Naive thymus-derived CD4-positive, alpha-beta T cell (primary cell): ENCODE measurements at regions not wholly inside any gene's neighbourhood (a gene's known extent, or its start where the extent isn't known, plus 50 kb on each side); places are given as distances from the start of the nearest gene placed in this dataset.

Source experiments
- ATAC-seq: fragments of 150-1000 bp; cut with Tn5 transposase; 2 replicates; pipeline ENCODE4 v1.10.0; 2021; ENCODE audit warnings: mild to moderate bottlenecking, moderate library complexity
- CTCF ChIA-PET: fragments of 350-600 bp; sonication (Branson Sonifier 250); formaldehyde crosslinking; loops from one replicate; lab custom pipeline; 2021; ENCODE audit warnings: antibody characterized with exemption; lab: Charles Lee
- POLR2A ChIA-PET: fragments of 350-600 bp; sonication (Branson Sonifier 250); formaldehyde crosslinking; loops from one replicate; lab custom pipeline; 2021; ENCODE audit warnings: antibody characterized with exemption, inconsistent platforms; lab: Charles Lee
- DNase-seq, 9 donors: peaks; one replicate each; pipeline versions ENCODE4 v3.0.0 to v3.0.0-alpha.2; 2020 to 2022; ENCODE audit warnings: mixed read lengths in 1 of 9
- H3K27ac ChIP-seq: one replicate; pipeline ENCODE4 v1.7.0; 2013; ENCODE audit warnings: mild to moderate bottlenecking, low read depth, low read length, moderate library complexity
- H3K27me3 ChIP-seq, 2 donors: one replicate each; pipeline ENCODE4 v1.7.0; 2013; ENCODE audit warnings: low read length in 2 of 2, mild to moderate bottlenecking in 2 of 2, moderate library complexity in 2 of 2; ENCODE audit not compliant: control insufficient read depth in 2 of 2, insufficient read depth in 2 of 2
- H3K36me3 ChIP-seq, 3 experiments: 1 replicate in 2 of 3; 2 replicates in 1 of 3; pipeline ENCODE4 v1.7.0; 2013; ENCODE audit warnings: low read length in 3 of 3, mild to moderate bottlenecking in 3 of 3, moderate library complexity in 1 of 3; ENCODE audit not compliant: insufficient read depth in 3 of 3, control insufficient read depth in 2 of 3
- H3K4me1 ChIP-seq, 2 donors: one replicate each; pipeline ENCODE4 v1.7.0; 2013; ENCODE audit warnings: low read length in 2 of 2, mild to moderate bottlenecking in 2 of 2, moderate library complexity in 1 of 2; ENCODE audit not compliant: control insufficient read depth in 2 of 2, insufficient read depth in 2 of 2
- H3K4me3 ChIP-seq: 2 replicates; pipeline ENCODE4 v1.7.0; 2013; ENCODE audit warnings: mild to moderate bottlenecking, low read length
- H3K9me3 ChIP-seq, 3 experiments: 1 replicate in 2 of 3; 2 replicates in 1 of 3; pipeline ENCODE4 v1.7.0; 2013; ENCODE audit warnings: low read length in 3 of 3; ENCODE audit not compliant: control insufficient read depth in 2 of 3
- H3K27ac Mint-ChIP-seq, 9 donors: one replicate each; pipeline ENCODE4 v1.8.0; 2020 to 2022; ENCODE audit warnings: mixed read lengths in 9 of 9, mild to moderate bottlenecking in 8 of 9, moderate library complexity in 5 of 9, inconsistent platforms in 2 of 9
- H3K27me3 Mint-ChIP-seq, 5 donors: one replicate each; pipeline ENCODE4 v1.8.0; 2021 to 2022; ENCODE audit warnings: mixed read lengths in 5 of 5, mild to moderate bottlenecking in 1 of 5
- H3K36me3 Mint-ChIP-seq, 5 donors: one replicate each; pipeline ENCODE4 v1.8.0; 2020 to 2022; ENCODE audit warnings: mixed read lengths in 5 of 5, mild to moderate bottlenecking in 3 of 5, inconsistent platforms in 1 of 5
- H3K4me1 Mint-ChIP-seq, 7 donors: one replicate each; pipeline ENCODE4 v1.8.0; 2020 to 2022; ENCODE audit warnings: mixed read lengths in 7 of 7, mild to moderate bottlenecking in 3 of 7, inconsistent platforms in 1 of 7
- H3K4me3 Mint-ChIP-seq, 10 donors: one replicate each; pipeline ENCODE4 v1.8.0; 2020 to 2022; ENCODE audit warnings: mild to moderate bottlenecking in 10 of 10, mixed read lengths in 10 of 10, moderate library complexity in 6 of 10, inconsistent platforms in 2 of 10
- H3K9me3 Mint-ChIP-seq, 11 donors: one replicate each; pipeline ENCODE4 v1.8.0; 2020 to 2022; ENCODE audit warnings: mixed read lengths in 11 of 11, mild to moderate bottlenecking in 4 of 11, inconsistent platforms in 1 of 11, moderate library complexity in 1 of 11
- intact Hi-C, 2 donors: fragments of 100-400 bp; cut with micrococcal nuclease; formaldehyde crosslinking; loops; one replicate each; pipeline ENCODE4 v1.15.1; 2023

DNA sequence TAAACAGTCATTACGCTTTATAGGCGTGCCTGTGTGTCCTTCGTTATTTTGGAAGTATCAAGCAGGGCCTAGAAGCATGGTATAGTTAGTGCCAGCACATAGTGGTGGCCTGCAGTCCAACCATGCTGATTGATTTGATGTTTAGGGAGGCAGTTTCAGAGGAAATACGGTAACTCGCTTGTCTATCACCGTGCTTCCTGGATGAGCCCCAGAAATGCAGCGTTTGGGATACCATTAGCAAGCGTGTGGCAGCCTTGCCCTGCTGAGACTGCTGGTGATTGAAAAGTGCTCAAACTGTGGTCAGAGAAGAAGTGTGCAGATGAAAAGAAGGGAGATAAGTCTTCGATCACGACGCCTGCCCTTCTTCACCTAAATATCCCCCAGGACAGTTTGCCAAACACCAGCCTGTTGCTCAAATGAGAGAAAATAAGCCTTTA is 158.4 kb downstream of the CHIC2 start:
- Mint-ChIP-seq H3K36me3 (no peaks in the 10 kb centered on the region), H3K4me1 (peaks cover 0 to 20% (median 12%) of the 10 kb centered on the region in 7 donors), H3K4me3 (peak overlapping the region in 9 of 10 donors; percentile 24 to 84 (median 66)), H3K27me3 (peaks cover 45 to 75% (median 61%) of the 10 kb centered on the region in 5 donors), H3K27ac (no peak overlapping the region), H3K9me3 (no peaks in the 10 kb centered on the region)
- DNase-seq (peak in 1 of 9 donors; percentile 4), ATAC-seq (no peak)
- POLR2A ChIA-PET, result no interaction called here
- CTCF ChIA-PET, result no interaction called here
- no peaks in the 10 kb centered on the region for H3K4me1 ChIP-seq
- H3K9me3 ChIP-seq, result no peaks in the 10 kb centered on the region
- intact Hi-C loops, result loop anchor here (1.0 to 5.0 kb wide), 2 partner anchors 186 to 321 kb away; no protein-coding TSS in a partner anchor
- H3K27me3 ChIP-seq, result no peaks in the 10 kb centered on the region
- no peaks in the 10 kb centered on the region for H3K36me3 ChIP-seq
- H3K4me3 ChIP-seq, result no peak overlapping the region
- no peak overlapping the region for H3K27ac ChIP-seq

GRCh38 chr4:53905276-53905940 is 159.0 kb downstream of the CHIC2 start:
- CTCF ChIA-PET, result no interaction called here
- Mint-ChIP-seq H3K27me3 (peaks cover 43 to 76% (median 62%) of the 10 kb centered on the region in 5 donors), H3K36me3 (no peaks in the 10 kb centered on the region), H3K9me3 (peaks cover 0 to 1% (median 0%) of the 10 kb centered on the region in 11 donors), H3K4me1 (peaks cover 0 to 20% (median 12%) of the 10 kb centered on the region in 7 donors), H3K4me3 (peak overlapping the region in 1 of 10 donors; percentile 74), H3K27ac (no peak overlapping the region)
- H3K9me3 ChIP-seq, result no peaks in the 10 kb centered on the region
- intact Hi-C loops, result loop anchor here in 1 of 2 donors (5.0 kb wide), 1 partner anchor 187 kb away; no protein-coding TSS in a partner anchor
- DNase-seq, result no peak
- H3K27me3 ChIP-seq, result no peaks in the 10 kb centered on the region
- no peaks in the 10 kb centered on the region for H3K36me3 ChIP-seq
- H3K27ac ChIP-seq, result no peak overlapping the region
- no peak for ATAC-seq
- POLR2A ChIA-PET, result no interaction called here
- H3K4me3 ChIP-seq, result no peak overlapping the region
- no peaks in the 10 kb centered on the region for H3K4me1 ChIP-seq

DNA sequence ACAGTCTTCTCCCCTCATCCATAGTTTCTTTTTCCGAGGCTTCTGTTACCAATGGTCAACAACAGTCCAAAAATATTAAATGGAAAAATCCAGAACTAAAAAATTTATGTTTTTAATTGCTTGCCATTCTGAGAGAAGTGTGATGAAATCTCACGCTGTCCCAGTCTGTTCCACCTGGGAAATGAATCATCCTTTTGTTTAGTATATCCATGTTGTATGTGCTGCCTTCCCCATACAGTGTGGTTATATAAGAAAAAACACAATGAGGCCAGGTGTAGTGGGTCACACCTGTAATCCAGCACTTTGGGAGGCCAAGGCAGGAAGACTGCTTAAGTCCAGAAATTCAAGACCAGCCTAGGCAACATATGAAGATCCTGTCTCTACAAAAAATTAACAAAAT is 161.6 kb downstream of the CHIC2 start:
- POLR2A ChIA-PET, result no interaction called here
- no peak overlapping the region for H3K4me3 ChIP-seq

GRCh38 chr4:53900271-53900649 is 164.1 kb downstream of the CHIC2 start:
- no peak overlapping the region for H3K4me3 ChIP-seq
- ChIA-PET CTCF (no interaction called here), POLR2A (no interaction called here)
- DNase-seq (no peak), ATAC-seq (no peak)
- no peak overlapping the region for H3K27ac ChIP-seq
- Mint-ChIP-seq H3K36me3 (no peaks in the 10 kb centered on the region), H3K27me3 (peaks cover 14 to 62% (median 42%) of the 10 kb centered on the region in 5 donors), H3K9me3 (peaks cover 0 to 6% (median 0%) of the 10 kb centered on the region in 11 donors), H3K4me1 (no peaks in the 10 kb centered on the region), H3K27ac (no peak overlapping the region), H3K4me3 (no peak overlapping the region)
- no peaks in the 10 kb centered on the region for H3K27me3 ChIP-seq
- no peaks in the 10 kb centered on the region for H3K4me1 ChIP-seq
- intact Hi-C loops, result no loop called here
- H3K36me3 ChIP-seq, result no peaks in the 10 kb centered on the region
- H3K9me3 ChIP-seq, result no peaks in the 10 kb centered on the region

More for the DNA sequence above, 161.6 kb downstream of the CHIC2 start:
- Mint-ChIP-seq H3K4me3 (no peak overlapping the region), H3K27me3 (peaks cover 28 to 73% (median 54%) of the 10 kb centered on the region in 5 donors), H3K27ac (no peak overlapping the region), H3K36me3 (no peaks in the 10 kb centered on the region), H3K4me1 (peaks cover 0 to 11% (median 6%) of the 10 kb centered on the region in 7 donors), H3K9me3 (peaks cover 0 to 1% (median 0%) of the 10 kb centered on the region in 11 donors)
- Histone ChIP-seq H3K9me3 (no peaks in the 10 kb centered on the region), H3K36me3 (no peaks in the 10 kb centered on the region), H3K27ac (no peak overlapping the region), H3K27me3 (no peaks in the 10 kb centered on the region), H3K4me1 (no peaks in the 10 kb centered on the region)
- CTCF ChIA-PET, result interaction anchor here (0.6 kb wide), 1 partner anchor 318 kb away, joined by 3 read pairs; no protein-coding TSS in a partner anchor
- DNase-seq, result no peak
- intact Hi-C loops, result no loop called here
- ATAC-seq, result no peak

GRCh38 chr4:53899586-53900270 is 164.7 kb downstream of the CHIC2 start:
- no peak overlapping the region for H3K4me3 Mint-ChIP-seq
- peaks cover 14 to 60% (median 42%) of the 10 kb centered on the region in 5 donors for H3K27me3 Mint-ChIP-seq
- intact Hi-C loops, result no loop called here

GRCh38 chr4:53895137-53895536 is 169.3 kb downstream of the CHIC2 start:
- Mint-ChIP-seq H3K36me3 (no peaks in the 10 kb centered on the region), H3K4me3 (no peak overlapping the region), H3K9me3 (peaks cover 0 to 6% (median 0%) of the 10 kb centered on the region in 11 donors), H3K27me3 (peaks cover 8 to 40% (median 17%) of the 10 kb centered on the region in 5 donors), H3K27ac (no peak overlapping the region), H3K4me1 (no peaks in the 10 kb centered on the region)
- Histone ChIP-seq H3K27ac (no peak overlapping the region), H3K36me3 (no peaks in the 10 kb centered on the region), H3K9me3 (no peaks in the 10 kb centered on the region), H3K4me1 (no peaks in the 10 kb centered on the region), H3K4me3 (no peak overlapping the region), H3K27me3 (no peaks in the 10 kb centered on the region)
- POLR2A ChIA-PET, result no interaction called here
- CTCF ChIA-PET, result no interaction called here
- intact Hi-C loops, result no loop called here
- DNase-seq, result no peak
- ATAC-seq, result no peak

More at GRCh38 chr4:53899586-53900270, 164.7 kb downstream of the CHIC2 start:
- H3K9me3 ChIP-seq, result no peaks in the 10 kb centered on the region
- ATAC-seq, result no peak
- ChIA-PET CTCF (no interaction called here), POLR2A (no interaction called here)
- Mint-ChIP-seq H3K9me3 (peaks cover 0 to 6% (median 0%) of the 10 kb centered on the region in 11 donors), H3K27ac (no peak overlapping the region), H3K4me1 (no peaks in the 10 kb centered on the region), H3K36me3 (no peaks in the 10 kb centered on the region)
- DNase-seq, result no peak
- H3K27ac ChIP-seq, result no peak overlapping the region
- no peaks in the 10 kb centered on the region for H3K4me1 ChIP-seq
- no peak overlapping the region for H3K4me3 ChIP-seq
- H3K36me3 ChIP-seq, result no peaks in the 10 kb centered on the region
- H3K27me3 ChIP-seq, result no peaks in the 10 kb centered on the region
